ENCODE measurements at regions not wholly inside any gene's neighbourhood (a gene's known extent, or its start where the extent isn't known, plus 50 kb on each side); places are given as distances from the start of the nearest gene placed in this dataset. TPM values are rescaled to one million over a fixed set of nuclear protein-coding genes. Genes with fewer than 3 reads are reported as not detected.

- DNase-seq (ENCODE audit: low read depth), result no peak
Measured at GRCh38 chrY:26408671-26409328, 786.9 kb downstream of the CDY1 start.

DNA sequence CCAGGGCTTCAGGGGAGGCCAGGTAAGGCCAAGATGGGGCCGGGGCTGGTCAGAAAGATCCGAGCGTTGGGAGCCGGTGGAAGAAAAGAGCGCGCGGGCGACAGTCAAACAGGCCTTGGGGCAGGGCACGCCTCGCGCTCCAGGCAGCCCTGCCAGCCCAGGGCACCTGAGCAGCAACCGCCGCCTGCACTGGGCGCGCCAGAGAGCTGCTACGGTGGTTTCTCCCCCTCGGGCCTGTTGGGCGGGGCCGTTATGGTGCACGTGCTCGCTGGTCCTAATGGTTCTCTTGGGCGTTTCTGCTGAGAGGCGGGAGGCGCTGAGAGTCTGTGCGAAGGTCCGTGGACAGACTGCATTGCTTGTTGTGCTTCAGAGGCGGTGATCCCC, 787.4 kb downstream of the CDY1 start:
- no peak for DNase-seq (ENCODE audit: low read depth)

Small RNAs in the stretch of these regions (small RNA-seq; reads per million reads assigned to genes)
- not detected for gene AC024067.1
- not detected for gene RF00156
- not detected for gene RNU6-1314P

Data from HT1080 (cell line).